GM19324 (cell line): ENCODE measurements at regions not wholly inside any gene's neighbourhood (a gene's known extent, or its start where the extent isn't known, plus 50 kb on each side); places are given as distances from the start of the nearest gene placed in this dataset.

Experiments used
- ATAC-seq: cut with Tn5 transposase; IDR thresholded peaks from one replicate; pipeline ENCODE4 v1.9.1; 2021; ENCODE audit warnings: mild to moderate bottlenecking, moderate library complexity; ENCODE audit not compliant: unreplicated experiment, low FRiP score

GRCh38 chr9:73841018-73841417 lies 656.1 kb upstream of the RORB start:
- ATAC-seq = no peak

GRCh38 chr9:73844135-73844534 lies 653.0 kb upstream of the RORB start:
- ATAC-seq = no peak

GRCh38 chr9:73845539-73845938 lies 651.6 kb upstream of the RORB start:
- no peak for ATAC-seq

GRCh38 chr9:73845954-73846690 lies 651.0 kb upstream of the RORB start:
- ATAC-seq = no peak

- ATAC-seq = no peak
These were observed 649.6 kb upstream of the RORB start for GRCh38 chr9:73847536-73847935.

GRCh38 chr9:73853549-73853948 lies 643.6 kb upstream of the RORB start:
- no peak for ATAC-seq

GRCh38 chr9:73855206-73855605 lies 641.9 kb upstream of the RORB start:
- ATAC-seq = no peak

- ATAC-seq = no peak
These were observed 633.2 kb upstream of the RORB start for GRCh38 chr9:73863924-73864323.

GRCh38 chr9:73866451-73866850 lies 630.7 kb upstream of the RORB start:
- no peak for ATAC-seq

- ATAC-seq = peak; percentile 99
These were observed 627.9 kb upstream of the RORB start for GRCh38 chr9:73869264-73869663.

GRCh38 chr9:73871636-73872035 lies 625.5 kb upstream of the RORB start:
- ATAC-seq = no peak

- ATAC-seq = no peak
These were observed 624.4 kb upstream of the RORB start for GRCh38 chr9:73872701-73873100.

- no peak for ATAC-seq
These were observed 617.0 kb upstream of the RORB start for GRCh38 chr9:73880101-73880500.

GRCh38 chr9:73889023-73889422 lies 608.1 kb upstream of the RORB start:
- ATAC-seq = no peak

GRCh38 chr9:73890685-73891277 lies 606.4 kb upstream of the RORB start:
- no peak for ATAC-seq

GRCh38 chr9:73892335-73892734 lies 604.8 kb upstream of the RORB start:
- no peak for ATAC-seq

GRCh38 chr9:73893230-73893629 lies 603.9 kb upstream of the RORB start:
- ATAC-seq = no peak

GRCh38 chr9:73896061-73896460 lies 601.1 kb upstream of the RORB start:
- no peak for ATAC-seq

- ATAC-seq = no peak
These were observed 590.5 kb upstream of the RORB start for GRCh38 chr9:73906671-73907070.

- ATAC-seq = no peak
These were observed 585.3 kb upstream of the RORB start for GRCh38 chr9:73911804-73912203.

- no peak for ATAC-seq
These were observed 581.0 kb upstream of the RORB start for GRCh38 chr9:73916016-73916673.

GRCh38 chr9:73919712-73920111 lies 577.4 kb upstream of the RORB start:
- ATAC-seq = no peak
